H1 (cell line): ENCODE measurements at regions not wholly inside any gene's neighbourhood (a gene's known extent, or its start where the extent isn't known, plus 50 kb on each side); places are given as distances from the start of the nearest gene placed in this dataset.

Experiments used
- CTCF ChIA-PET: fragments of 300-600 bp; sonication (Branson Sonifier 250); formaldehyde crosslinking; loops from one replicate; lab custom pipeline; 2021; ENCODE audit not compliant: partially characterized antibody; lab: Charles Lee
- POLR2A ChIA-PET: fragments of 300-600 bp; sonication (Branson Sonifier 250); formaldehyde crosslinking; loops from one replicate; lab custom pipeline; 2021; ENCODE audit warnings: inconsistent platforms; ENCODE audit not compliant: partially characterized antibody; lab: Charles Lee
- DNase-seq, 2 experiments: peaks; one replicate each; pipeline versions ENCODE4 v3.0.0 to v3.0.0-alpha.2; 2010 to 2022; ENCODE audit warnings: low spot score in 2 of 2, low read depth in 1 of 2, mixed read lengths in 1 of 2
- FAIRE-seq: peaks from 2 replicates; lab custom pipeline; 2011; peaks lifted over from hg19 to GRCh38; lab: Jason Lieb, UNC
- H2AFZ ChIP-seq: 2 replicates; pipeline ENCODE4 v1.8.1; 2012; ENCODE audit warnings: low read length, inconsistent platforms
- H2AK5ac ChIP-seq: 2 replicates; pipeline ENCODE4 v1.6.1; 2013; ENCODE audit warnings: low read depth, low read length
- H2BK120ac ChIP-seq: replicated peaks from 2 replicates; pipeline ENCODE3; 2013; ENCODE audit warnings: low read depth, low read length, inconsistent platforms
- H2BK12ac ChIP-seq: 2 replicates; pipeline ENCODE4 v1.6.1; 2013; ENCODE audit warnings: low read depth, low read length
- H2BK15ac ChIP-seq: 2 replicates; pipeline ENCODE4 v1.6.1; 2013; ENCODE audit warnings: low read length
- H2BK20ac ChIP-seq: 2 replicates; pipeline ENCODE4 v1.6.1; 2013; ENCODE audit warnings: low read length
- H2BK5ac ChIP-seq: 2 replicates; pipeline ENCODE4 v1.6.1; 2013; ENCODE audit warnings: low read depth, low read length
- H3K14ac ChIP-seq: 2 replicates; pipeline ENCODE4 v1.6.1; 2013; ENCODE audit warnings: inconsistent platforms; ENCODE audit not compliant: insufficient read length
- H3K18ac ChIP-seq: 2 replicates; pipeline ENCODE4 v1.6.1; 2013; ENCODE audit warnings: low read length; ENCODE audit errors: extremely low read depth
- H3K23ac ChIP-seq: 2 replicates; pipeline ENCODE4 v1.6.1; 2013; ENCODE audit warnings: inconsistent platforms; ENCODE audit not compliant: insufficient read length
- H3K23me2 ChIP-seq: 2 replicates; pipeline ENCODE4 v1.6.1; 2013; ENCODE audit warnings: low read depth, low read length
- H3K27ac ChIP-seq: 2 replicates; pipeline ENCODE4 v1.6.1; 2011; ENCODE audit warnings: low read depth, low read length, inconsistent platforms
- H3K27me3 ChIP-seq, 4 experiments: replicated peaks in 1 of 4; 1 replicate in 1 of 4; 2 replicates in 3 of 4; pipeline versions ENCODE4 v1.6.1 to v1.8.1; 2011 to 2013; ENCODE audit warnings: low read length in 3 of 4, mild to moderate bottlenecking in 3 of 4, inconsistent platforms in 2 of 4, mixed read lengths in 2 of 4, moderate library complexity in 1 of 4; ENCODE audit not compliant: control insufficient read depth in 3 of 4, insufficient read depth in 3 of 4; ENCODE audit errors: extremely low read depth in 1 of 4
- H3K36me3 ChIP-seq, 4 experiments: 2 replicates each; pipeline versions ENCODE4 v1.6.1 to v1.8.1; 2011 to 2013; ENCODE audit warnings: mild to moderate bottlenecking in 4 of 4, low read length in 3 of 4, moderate library complexity in 2 of 4, control low read depth in 1 of 4, inconsistent platforms in 1 of 4; ENCODE audit not compliant: insufficient read depth in 4 of 4, control insufficient read depth in 2 of 4
- H3K4ac ChIP-seq: replicated peaks from 2 replicates; pipeline ENCODE3; 2013; ENCODE audit warnings: low read length, low read depth, mixed read lengths, inconsistent platforms; ENCODE audit not compliant: insufficient read length
- H3K4me1 ChIP-seq, 4 experiments: replicated peaks in 1 of 4; 1 replicate in 1 of 4; 2 replicates in 3 of 4; pipeline versions ENCODE4 v1.6.1 to v1.8.1; 2011 to 2013; ENCODE audit warnings: low read length in 3 of 4, inconsistent platforms in 2 of 4, mixed read lengths in 1 of 4; ENCODE audit not compliant: insufficient read depth in 4 of 4, control insufficient read depth in 3 of 4
- H3K4me2 ChIP-seq, 2 experiments: 2 replicates each; pipeline versions ENCODE4 v1.6.1 to v1.8.1; 2011 to 2013; ENCODE audit warnings: low read depth in 2 of 2, low read length in 2 of 2, control low read depth in 1 of 2, inconsistent platforms in 1 of 2, mild to moderate bottlenecking in 1 of 2; ENCODE audit not compliant: insufficient read depth in 1 of 2
- H3K4me3 ChIP-seq, 4 experiments: fragments of 200-600, 300-600 bp in 1 of 4; sonication (generic), shearing (Covaris generic), sonication (Bioruptor Twin) in 1 of 4; 2 replicates each; pipeline versions ENCODE4 v1.5.1 to v1.8.1; 2011 to 2016; ENCODE audit warnings: low read length in 4 of 4, low read depth in 3 of 4, control low read depth in 2 of 4, inconsistent platforms in 2 of 4, mild to moderate bottlenecking in 2 of 4, mixed read lengths in 1 of 4, moderate library complexity in 1 of 4; ENCODE audit not compliant: insufficient read depth in 2 of 4; ENCODE audit errors: extremely low read depth in 1 of 4
- H3K56ac ChIP-seq: replicated peaks from 2 replicates; pipeline ENCODE3; 2013; ENCODE audit warnings: low read depth, mild to moderate bottlenecking, mixed read lengths, low read length, inconsistent platforms; ENCODE audit not compliant: insufficient read length
- H3K79me1 ChIP-seq: 2 replicates; pipeline ENCODE4 v1.6.1; 2013; ENCODE audit warnings: low read depth, low read length, control low read depth
- H3K79me2 ChIP-seq, 2 experiments: 2 replicates each; pipeline versions ENCODE4 v1.6.1 to v1.8.1; 2012 to 2013; ENCODE audit warnings: low read length in 2 of 2, mild to moderate bottlenecking in 2 of 2, inconsistent platforms in 1 of 2; ENCODE audit not compliant: insufficient read depth in 2 of 2, control insufficient read depth in 1 of 2
- H3K9ac ChIP-seq, 4 experiments: replicated peaks in 1 of 4; 1 replicate in 1 of 4; 2 replicates in 3 of 4; pipeline versions ENCODE4 v1.6.1 to v1.8.1; 2011 to 2013; ENCODE audit warnings: low read depth in 3 of 4, low read length in 3 of 4, control low read depth in 2 of 4, mild to moderate bottlenecking in 2 of 4, moderate library complexity in 2 of 4, inconsistent platforms in 1 of 4; ENCODE audit errors: extremely low read depth in 1 of 4
- H3K9me3 ChIP-seq, 2 experiments: 2 replicates each; pipeline versions ENCODE4 v1.6.1 to v1.8.1; 2012 to 2013; ENCODE audit warnings: mild to moderate bottlenecking in 2 of 2, moderate library complexity in 2 of 2, control low read depth in 1 of 2, inconsistent platforms in 1 of 2, low read depth in 1 of 2, low read length in 1 of 2, mixed read lengths in 1 of 2; ENCODE audit not compliant: insufficient read depth in 2 of 2
- H4K20me1 ChIP-seq, 2 experiments: replicated peaks in 1 of 2; 2 replicates each; pipeline versions ENCODE3 to v1.8.1; 2011 to 2013; ENCODE audit warnings: inconsistent platforms in 2 of 2, low read length in 2 of 2, mild to moderate bottlenecking in 1 of 2; ENCODE audit not compliant: insufficient read depth in 2 of 2, control insufficient read depth in 1 of 2
- H4K5ac ChIP-seq: 2 replicates; pipeline ENCODE4 v1.6.1; 2013; ENCODE audit warnings: low read length, low read depth, mixed read lengths, inconsistent platforms; ENCODE audit not compliant: insufficient read length
- H4K8ac ChIP-seq: 2 replicates; pipeline ENCODE4 v1.8.0; 2013; ENCODE audit warnings: mild to moderate bottlenecking, moderate library complexity, low read length, inconsistent platforms; ENCODE audit not compliant: insufficient read depth; ENCODE audit errors: extremely low read depth
- H4K91ac ChIP-seq: replicated peaks from 2 replicates; pipeline ENCODE3; 2013; ENCODE audit warnings: low read length, mixed read lengths, inconsistent platforms; ENCODE audit not compliant: insufficient read length
- BRCA1 ChIP-seq: IDR thresholded peaks from 2 replicates; pipeline ENCODE4 v1.6.1; 2012; ENCODE audit warnings: low read depth, low read length, improper control_type of control experiment
- CBX5 ChIP-seq: fragments of 300-800, 300-1000 bp; sonication (generic); IDR thresholded peaks from 2 replicates; pipeline ENCODE4 v1.7.1; 2016; ENCODE audit warnings: antibody characterized with exemption, low read length, low read depth
- KDM5A ChIP-seq: fragments of 200-600 bp; IDR thresholded peaks from 2 replicates; pipeline ENCODE4 v1.7.1; 2012; ENCODE audit warnings: mild to moderate bottlenecking, low read length, inconsistent platforms, mixed read lengths
- PHF8 ChIP-seq: fragments of 200-600 bp; sonication (generic); conservative IDR thresholded peaks from 2 replicates; pipeline ENCODE4 v1.7.1; 2012; ENCODE audit warnings: low read depth, mild to moderate bottlenecking, inconsistent platforms, low read length, moderate library complexity
- RXRA ChIP-seq: IDR thresholded peaks from 2 replicates; pipeline ENCODE4 v1.6.1; 2011; ENCODE audit warnings: low read depth, mild to moderate bottlenecking, low read length, moderate library complexity; ENCODE audit not compliant: insufficient read depth
- SIRT6 ChIP-seq: IDR thresholded peaks from one replicate; pipeline ENCODE4 v1.7.1; 2012; ENCODE audit warnings: low read length, inconsistent platforms
- ZNF274 ChIP-seq: IDR thresholded peaks from 2 replicates; pipeline ENCODE4 v1.7.0; 2012; ENCODE audit warnings: low read length, borderline replicate concordance; ENCODE audit errors: extremely low read depth
- WGBS, 2 experiments: shearing (Covaris generic) in 1 of 2; methylation state at CpG; one replicate each; pipeline versions ENCODE4 v1.1.6 to v1.1.7; 2013 to 2015; ENCODE audit warnings: low lambda C conversion rate in 2 of 2, mixed read lengths in 2 of 2, inconsistent platforms in 1 of 2, low coverage in 1 of 2, missing lambda C conversion rate in 1 of 2; ENCODE audit not compliant: insufficient replicate concordance in 2 of 2, insufficient coverage in 1 of 2, insufficient read length in 1 of 2; ENCODE audit errors: extremely low coverage in 1 of 2, missing lambda C conversion rate in 1 of 2; 5-methylcytosine and 5-hydroxymethylcytosine counted together

GRCh38 chr5:158529454-158529853, 570.3 kb downstream of the EBF1 start:
- Histone ChIP-seq H2BK120ac (no peak overlapping the region), H3K4me3 (no peak overlapping the region), H3K79me2 (no peaks in the 10 kb centered on the region), H3K27me3 (no peaks in the 10 kb centered on the region), H2BK15ac (no peak overlapping the region), H4K8ac (no peak overlapping the region), H3K9me3 (no peaks in the 10 kb centered on the region), H3K4ac (no peak overlapping the region), H3K79me1 (no peaks in the 10 kb centered on the region), H4K5ac (no peak overlapping the region), H2BK5ac (no peak overlapping the region), H3K36me3 (no peaks in the 10 kb centered on the region), H3K4me2 (no peak overlapping the region), H3K9ac (no peak overlapping the region), H3K27ac (no peak overlapping the region), H3K23ac (no peak overlapping the region), H4K91ac (no peak overlapping the region), H3K23me2 (no peaks in the 10 kb centered on the region), H3K4me1 (no peaks in the 10 kb centered on the region), H3K56ac (no peak overlapping the region), H2BK20ac (no peak overlapping the region), H4K20me1 (no peaks in the 10 kb centered on the region), H2AFZ (no peak overlapping the region), H3K18ac (no peak overlapping the region), H2BK12ac (no peak overlapping the region), H2AK5ac (no peak overlapping the region), H3K14ac (no peak overlapping the region)
- DNase-seq, result no peak
- WGBS, 2 experiments, result 88% methylated on average over 5 of the region's 5 CpGs; no CpG with 5 or more reads in 1 of the 2 experiments
- no peak for FAIRE-seq
- ChIA-PET CTCF (interaction anchor here (0.9 to 1.0 kb wide), 2 partner anchors 83 to 577 kb away, joined by 3 read pairs; no protein-coding TSS in a partner anchor), POLR2A (no interaction called here)
- no peak for TF ChIP-seq PHF8
- TF ChIP-seq KDM5A, result no peak
- TF ChIP-seq CBX5, result no peak
- no peak for TF ChIP-seq SIRT6
- TF ChIP-seq BRCA1, result no peak
- TF ChIP-seq RXRA, result no peak
- TF ChIP-seq ZNF274, result no peak
